RPMI7951 (cell line): ENCODE measurements at regions not wholly inside any gene's neighbourhood (a gene's known extent, or its start where the extent isn't known, plus 50 kb on each side); places are given as distances from the start of the nearest gene placed in this dataset.
A peak's percentile ranks its signal among the peaks of the same experiment; 100 is the strongest.
"Not testable (repeated sequence)": the region's sequence is repeated elsewhere in the genome, so short reads cannot be mapped to it uniquely, and the experiment has no call there.

Experiments
- DNase-seq: peaks from one replicate; pipeline ENCODE4 v3.0.0-alpha.2; 2012; ENCODE audit warnings: low read depth

GRCh38 chr12:131613678-131614077 lies 97.2 kb upstream of the SFSWAP start:
- DNase-seq, result no peak

DNA sequence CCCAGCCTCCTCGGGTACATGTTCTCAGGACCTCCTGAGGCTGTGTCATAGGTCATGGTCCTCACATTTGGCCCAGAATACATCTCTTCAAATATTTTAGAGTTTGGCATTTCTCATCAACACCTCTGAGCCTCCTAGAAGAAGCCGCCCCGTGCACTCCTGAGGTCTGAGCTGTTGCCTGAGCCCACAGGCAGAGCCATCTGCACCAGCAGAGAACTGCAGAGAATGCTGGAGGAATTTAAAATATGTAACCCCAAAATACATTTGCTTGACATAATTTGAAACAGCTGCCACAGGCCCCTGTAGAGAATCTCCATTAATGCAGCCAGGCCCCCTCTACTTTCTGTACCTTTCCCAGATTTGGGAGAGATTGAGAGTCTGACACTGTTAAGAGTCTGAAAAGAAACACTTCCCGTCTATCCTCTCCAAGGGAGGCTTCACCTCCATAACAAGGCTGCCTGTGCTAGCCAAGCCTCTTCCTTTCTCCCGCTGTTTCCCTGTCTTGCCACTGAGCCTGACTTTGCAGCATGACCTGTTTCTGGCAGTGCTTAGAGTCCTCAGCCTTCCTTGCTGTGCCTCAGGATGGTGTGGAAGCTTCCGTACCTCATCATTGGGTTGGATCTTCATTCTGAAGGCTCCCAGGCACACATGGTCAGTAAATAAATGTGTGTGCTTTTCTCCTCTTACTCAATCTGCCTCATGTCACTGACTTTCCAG lies 95.4 kb upstream of the SFSWAP start:
- no peak for DNase-seq

DNA sequence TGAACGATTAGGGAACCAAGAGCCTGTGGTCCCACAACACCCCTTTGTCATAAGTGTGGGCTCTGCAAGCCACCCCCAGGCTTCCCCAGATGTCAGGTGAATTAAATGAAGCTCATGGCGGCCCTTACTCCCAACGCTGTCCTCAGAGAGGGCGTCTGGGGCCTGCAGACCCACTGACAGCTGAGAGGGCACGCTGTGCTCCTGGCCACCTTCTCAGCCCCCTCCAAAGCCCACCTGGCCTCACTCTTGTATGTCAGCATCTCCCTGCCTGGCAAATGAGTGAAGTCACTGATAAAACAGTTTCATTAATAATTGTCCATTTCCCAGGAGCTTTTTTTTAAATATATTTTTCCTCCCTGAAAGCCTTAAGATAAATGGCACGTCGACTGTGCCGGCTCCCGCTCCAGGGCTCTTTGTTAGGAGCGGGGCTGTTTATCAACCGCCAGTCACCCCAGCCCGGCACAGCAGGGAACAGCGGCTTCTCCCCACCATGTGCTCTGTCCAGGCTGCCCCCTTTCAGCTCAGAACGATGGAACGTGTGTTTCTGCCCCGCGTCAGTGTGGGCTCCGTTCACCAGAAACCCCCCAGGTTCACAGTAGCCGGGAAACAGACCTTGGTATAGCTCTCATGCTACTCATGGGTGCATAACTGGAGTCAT lies 94.7 kb upstream of the SFSWAP start:
- DNase-seq, result no peak

DNA sequence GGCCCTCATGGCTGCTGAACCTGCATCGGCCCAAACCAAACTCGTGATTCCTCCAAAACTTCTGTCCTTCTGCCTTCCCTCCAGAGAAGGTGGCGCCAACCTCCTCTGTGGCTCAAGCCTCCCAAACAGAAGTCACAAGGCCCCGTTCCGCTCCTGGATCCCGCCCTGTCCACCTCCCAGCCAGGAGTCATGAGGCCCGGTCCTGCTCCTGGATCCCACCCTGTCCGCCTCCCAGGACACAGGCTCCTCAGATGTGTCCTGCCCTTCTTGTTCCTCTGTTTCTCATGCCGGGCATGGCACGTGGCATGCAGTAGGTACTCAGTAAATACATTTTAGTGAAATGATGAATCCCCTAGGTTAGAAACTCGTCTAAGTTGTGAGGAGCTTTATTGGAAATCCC lies 94.2 kb upstream of the SFSWAP start:
- no peak for DNase-seq

DNA sequence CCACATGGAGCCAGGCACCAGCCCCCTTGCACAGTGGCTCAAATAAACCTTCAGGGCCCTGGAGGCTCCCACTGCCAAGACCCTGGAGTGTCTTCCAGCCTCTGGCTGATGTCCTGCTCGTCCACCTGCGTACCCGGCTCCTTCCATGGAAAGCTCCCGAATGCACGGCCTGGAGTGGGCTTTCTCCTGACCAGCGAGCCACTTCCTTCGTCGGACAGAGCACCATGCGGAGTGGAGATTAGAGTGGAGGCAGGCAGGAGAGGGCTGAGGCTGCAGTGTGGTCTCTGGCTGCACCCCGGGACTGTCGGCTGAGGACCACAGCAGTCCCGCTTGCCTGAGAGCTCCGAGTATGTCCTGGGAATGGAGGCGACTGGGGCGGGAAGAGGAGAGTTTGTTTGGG lies 93.7 kb upstream of the SFSWAP start:
- DNase-seq, result no peak

DNA sequence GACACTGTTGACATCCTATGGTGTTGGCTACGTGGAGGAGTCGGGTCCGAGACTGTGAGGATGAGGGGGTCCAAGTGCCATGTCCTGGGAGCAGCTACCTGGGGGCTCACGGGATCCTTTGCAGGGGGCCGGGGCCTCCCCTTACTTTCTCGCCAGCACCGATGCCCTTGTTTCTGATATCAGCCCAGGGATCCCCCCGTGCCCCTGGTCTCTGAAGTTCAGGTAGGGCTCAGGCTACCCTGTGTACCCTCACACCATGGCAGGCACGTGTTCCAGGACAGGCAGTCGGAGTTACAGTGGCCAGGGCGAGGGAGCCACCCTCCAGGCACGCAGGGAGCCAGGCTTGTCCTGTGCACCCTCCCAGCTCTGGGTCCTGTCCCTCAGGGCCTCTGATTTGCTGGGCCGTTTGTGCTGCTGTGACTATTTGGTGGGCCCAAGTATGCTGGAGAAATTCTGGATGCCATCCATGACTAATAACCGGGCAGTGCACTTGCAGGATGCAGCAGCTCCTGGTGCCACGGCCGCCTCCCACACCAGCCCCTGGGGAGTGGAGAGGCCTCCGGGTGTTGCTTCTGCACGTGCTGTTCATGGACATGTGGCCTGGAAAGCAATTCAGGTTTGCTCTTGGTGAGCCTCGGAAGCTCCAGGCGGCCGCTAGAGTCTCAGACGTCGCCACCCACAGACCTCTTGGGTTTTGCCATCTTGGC lies 93.1 kb upstream of the SFSWAP start:
- DNase-seq, result no peak

- no peak for DNase-seq
Observed at GRCh38 chr12:131618303-131618658, 92.6 kb upstream of the SFSWAP start.

DNA sequence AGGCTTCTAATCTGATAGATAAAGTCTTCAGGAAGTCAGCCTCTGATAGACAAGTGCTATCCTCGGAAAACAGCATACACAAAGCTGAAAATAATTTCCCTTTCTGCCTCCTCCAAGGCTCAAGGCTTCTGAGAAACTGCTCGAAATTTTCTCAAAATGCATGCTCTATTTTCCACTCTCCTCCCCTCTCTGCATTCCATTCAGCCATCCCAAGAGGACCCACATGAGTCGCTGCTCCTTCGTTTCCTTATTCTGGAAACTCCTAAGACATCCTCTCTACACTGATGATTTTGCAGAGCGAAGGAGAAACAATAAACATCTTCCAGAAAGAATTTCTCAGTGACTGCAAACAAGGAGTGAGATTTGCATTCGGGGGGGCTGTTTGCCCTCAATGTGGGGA lies 92.2 kb upstream of the SFSWAP start:
- no peak for DNase-seq

DNA sequence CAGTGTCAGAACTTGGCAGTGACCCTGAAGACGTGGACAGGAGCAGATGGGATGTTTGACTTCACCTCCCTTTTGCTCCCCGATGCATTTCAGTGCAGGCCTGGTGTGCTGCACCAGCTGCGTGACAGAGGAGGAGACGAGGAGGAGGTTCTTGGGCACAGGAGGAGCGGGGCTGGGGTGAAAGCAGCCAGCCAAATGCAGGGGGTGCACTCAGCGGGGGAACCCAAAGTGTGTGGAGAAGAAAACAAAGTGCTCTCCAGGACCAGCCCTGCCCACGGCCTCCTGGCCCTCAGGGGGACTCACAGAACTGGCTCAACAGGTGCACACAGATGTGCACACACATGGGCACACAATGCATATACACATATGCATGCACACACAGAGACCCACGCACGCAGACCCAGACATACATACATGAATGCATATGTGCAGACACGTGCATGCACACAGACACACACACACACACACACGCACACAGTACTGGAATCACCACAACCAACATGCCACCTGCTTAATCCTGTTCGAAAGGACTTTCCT lies 91.7 kb upstream of the SFSWAP start:
- DNase-seq, result no peak

DNA sequence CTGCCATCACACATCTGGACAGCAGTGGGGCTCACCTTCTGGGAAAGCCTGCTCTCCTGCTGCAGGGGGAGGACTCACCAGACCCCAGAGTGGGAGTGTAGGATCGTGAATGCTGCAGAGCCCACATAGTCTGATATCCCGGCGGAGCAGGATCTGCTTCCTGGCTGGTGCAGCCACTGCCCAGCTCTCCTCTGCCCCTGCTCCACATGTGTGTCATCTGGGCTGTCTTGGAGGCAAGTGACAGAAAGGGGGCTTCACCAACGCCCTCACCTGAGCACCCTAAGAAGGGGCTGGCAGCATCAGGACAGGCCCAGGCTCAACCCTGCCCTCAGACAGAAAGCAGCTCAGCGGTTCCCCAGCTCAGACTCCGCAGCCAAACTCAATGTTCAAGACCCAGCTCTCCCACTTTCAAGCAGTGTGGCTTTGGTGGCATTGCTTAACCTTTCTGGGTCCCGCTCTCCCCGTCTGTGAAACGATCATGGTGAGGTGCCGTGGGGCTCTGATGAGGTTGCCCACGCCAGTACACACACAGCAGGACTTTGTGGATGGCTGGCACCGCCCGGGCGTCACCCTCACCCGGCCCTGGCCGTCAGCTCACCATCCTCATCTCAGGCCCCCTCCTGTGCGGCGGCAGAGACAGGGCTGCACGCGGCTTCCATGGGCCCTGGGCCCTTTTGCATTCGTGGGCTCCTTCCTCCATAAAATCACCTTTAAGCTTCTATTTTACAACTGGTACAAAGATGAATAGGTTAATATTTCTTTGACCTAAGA lies 91.0 kb upstream of the SFSWAP start:
- no peak for DNase-seq

DNA sequence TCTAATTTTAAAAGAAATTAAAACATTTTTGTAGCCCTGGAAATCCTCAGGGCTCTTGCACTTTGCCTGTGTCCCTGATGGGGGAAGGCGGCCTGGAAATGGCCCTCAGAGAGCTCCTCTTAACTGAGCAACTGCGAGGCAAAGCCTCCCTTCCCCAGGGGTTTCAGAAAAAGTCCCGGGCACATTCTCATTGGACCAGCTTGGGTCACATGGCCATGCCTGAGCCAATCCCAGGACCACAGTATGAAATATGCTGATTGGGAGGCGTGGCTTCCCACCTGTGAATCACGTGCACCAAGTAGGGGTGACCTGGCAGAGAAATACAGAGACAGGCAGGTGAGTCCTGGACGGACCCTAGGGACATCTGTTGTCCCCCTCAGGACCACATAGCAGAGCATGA lies 90.4 kb upstream of the SFSWAP start:
- no peak for DNase-seq

GRCh38 chr12:131620946-131621681 lies 89.8 kb upstream of the SFSWAP start:
- no peak for DNase-seq

DNA sequence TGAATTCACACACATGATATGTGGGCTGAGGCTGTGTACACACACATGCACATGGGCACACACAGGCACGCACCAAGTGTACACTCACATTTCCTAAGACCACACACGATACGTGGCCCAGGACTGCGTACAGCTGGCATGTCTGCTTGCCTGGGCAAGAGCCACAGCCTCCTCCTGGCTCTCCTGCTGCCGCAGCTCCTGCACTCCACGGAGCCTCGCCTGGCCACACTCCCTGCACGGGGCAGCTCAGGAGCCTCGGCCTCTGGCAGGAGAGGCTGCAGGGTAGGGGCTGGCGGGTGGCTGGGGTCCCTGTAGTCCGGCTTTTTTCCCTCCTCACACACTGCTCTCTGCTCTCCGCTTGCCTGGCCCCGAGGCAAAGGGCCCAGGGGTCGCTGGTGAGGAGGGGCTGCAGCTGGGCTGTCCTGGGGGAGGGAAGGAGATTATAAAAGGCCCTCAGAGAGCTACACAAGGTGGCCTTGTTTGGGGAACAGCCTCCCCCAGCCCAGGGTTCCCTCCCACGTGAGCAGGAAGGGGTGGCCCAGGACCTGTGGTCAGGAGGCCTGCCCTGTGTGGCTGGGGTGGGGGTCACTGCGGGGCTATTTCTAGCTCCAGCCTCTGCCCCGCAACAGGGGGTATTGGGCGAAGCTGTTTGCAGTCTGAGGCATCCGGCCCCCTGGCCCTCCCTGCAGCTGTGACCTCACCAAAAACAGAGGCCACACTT lies 89.0 kb upstream of the SFSWAP start:
- DNase-seq, result peak; percentile 42

- no peak for DNase-seq
Observed at GRCh38 chr12:131622422-131622955, 88.4 kb upstream of the SFSWAP start.

- DNase-seq, result not testable (repeated sequence)
Observed at GRCh38 chr12:131623404-131624368, 87.2 kb upstream of the SFSWAP start.

DNA sequence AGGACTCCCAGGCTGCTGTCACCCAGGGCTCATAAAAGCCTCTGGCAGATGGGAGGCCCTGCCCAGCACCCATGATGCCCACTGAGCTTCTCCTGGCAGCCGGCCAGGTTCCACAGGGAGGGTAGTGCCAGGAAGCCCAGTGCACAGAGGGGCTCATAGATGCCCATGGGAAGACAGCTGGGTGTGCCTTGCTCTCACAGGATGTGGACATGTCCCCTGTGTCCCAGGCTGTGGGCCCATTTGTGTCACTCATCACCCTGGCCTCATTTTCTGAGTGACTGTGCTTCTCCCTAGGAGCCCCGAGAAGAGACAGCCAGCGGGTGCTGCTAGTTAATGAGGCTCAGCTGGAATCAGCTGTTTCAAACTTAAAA lies 86.5 kb upstream of the SFSWAP start:
- DNase-seq, result not testable (repeated sequence)

GRCh38 chr12:131624756-131625501 lies 86.0 kb upstream of the SFSWAP start:
- not testable (repeated sequence) for DNase-seq

DNA sequence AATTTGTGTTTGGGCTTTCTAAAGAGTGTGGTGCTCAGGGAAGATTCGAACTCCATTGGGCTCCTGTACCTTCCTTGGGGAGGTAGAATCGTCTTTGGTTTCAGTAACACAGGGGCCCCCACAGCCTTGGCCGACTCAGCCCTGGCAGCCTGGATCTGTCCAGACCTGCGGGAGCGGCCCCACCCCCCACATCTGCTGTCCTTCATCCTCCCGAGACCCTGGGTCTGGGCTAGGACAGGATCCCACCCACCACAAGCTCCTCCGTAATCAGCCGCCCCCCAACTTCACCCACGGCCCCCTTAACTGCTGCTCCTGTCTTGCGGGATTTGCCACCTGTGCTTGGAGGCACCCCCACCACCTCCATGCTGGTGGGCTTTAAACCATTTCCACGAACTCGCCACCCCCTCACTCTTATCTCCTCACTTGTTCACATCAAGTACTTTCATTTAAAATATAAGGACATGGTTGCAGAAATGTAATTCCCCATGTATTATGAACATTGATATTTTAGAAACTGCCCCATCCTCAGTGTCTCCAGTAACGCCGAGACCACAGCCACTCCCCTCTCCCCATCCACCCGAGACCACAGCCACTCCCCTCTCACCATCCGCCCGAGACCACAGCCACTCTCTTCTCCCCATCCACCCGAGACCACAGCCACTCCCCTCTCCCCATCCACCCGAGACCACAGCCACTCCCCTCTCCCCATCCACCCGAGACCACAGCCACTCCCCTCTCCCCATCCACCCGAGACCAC lies 84.7 kb upstream of the SFSWAP start:
- DNase-seq, result not testable (repeated sequence)
